ENCODE measurements at regions not wholly inside any gene's neighbourhood (a gene's known extent, or its start where the extent isn't known, plus 50 kb on each side); places are given as distances from the start of the nearest gene placed in this dataset.
A peak's percentile ranks its signal among the peaks of the same experiment; 100 is the strongest.
"Not testable (repeated sequence)": the region's sequence is repeated elsewhere in the genome, so short reads cannot be mapped to it uniquely, and the experiment has no call there.

DNA sequence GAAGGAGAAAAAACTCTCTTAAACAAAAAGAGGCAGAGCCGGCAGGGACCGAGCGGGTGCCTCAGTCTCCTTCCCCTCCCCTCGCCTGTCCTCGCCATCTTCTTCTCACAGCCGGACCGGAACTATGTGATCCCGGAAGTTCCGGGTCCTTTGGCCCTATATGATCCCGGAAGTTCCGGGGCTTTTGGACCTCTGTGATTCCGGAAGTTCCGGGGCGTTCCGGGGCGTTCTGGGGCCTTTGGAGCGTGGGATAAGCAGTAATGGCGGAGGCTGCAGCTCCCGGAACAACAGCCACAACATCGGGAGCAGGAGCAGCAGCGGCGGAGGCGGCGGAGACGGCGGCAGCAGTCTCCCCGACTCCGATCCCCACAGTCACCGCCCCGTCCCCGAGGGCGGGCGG, 98.9 kb upstream of the MED14 start:
- ATAC-seq, result no peak
- Mint-ChIP-seq H3K36me3 (ENCODE audit: low read depth) (no peaks in the 10 kb centered on the region), H3K27me3 (no peaks in the 10 kb centered on the region)

DNA sequence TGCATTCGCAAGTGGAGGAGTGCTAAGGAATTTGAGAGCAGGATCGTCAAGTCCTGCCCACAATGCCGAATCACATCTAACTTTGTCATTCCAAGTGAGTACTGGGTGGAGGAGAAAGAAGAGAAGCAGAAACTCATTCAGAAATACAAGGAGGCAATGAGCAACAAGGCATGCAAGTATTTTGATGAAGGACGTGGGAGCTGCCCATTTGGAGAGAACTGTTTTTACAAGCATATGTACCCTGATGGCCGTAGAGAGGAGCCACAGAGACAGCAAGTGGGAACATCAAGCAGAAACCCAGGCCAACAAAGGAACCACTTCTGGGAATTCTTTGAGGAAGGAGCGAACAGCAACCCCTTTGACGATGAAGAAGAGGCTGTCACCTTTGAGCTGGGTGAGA, 100.2 kb upstream of the MED14 start:
- H3K27me3 Mint-ChIP-seq, result no peaks in the 10 kb centered on the region

More for the DNA sequence above, 98.9 kb upstream of the MED14 start:
- Mint-ChIP-seq H3K4me3 (no peak overlapping the region), H3K4me1 (no peaks in the 10 kb centered on the region), H3K9me3 (no peaks in the 10 kb centered on the region), H3K27ac (no peak overlapping the region)
- DNase-seq, result no peak

DNA sequence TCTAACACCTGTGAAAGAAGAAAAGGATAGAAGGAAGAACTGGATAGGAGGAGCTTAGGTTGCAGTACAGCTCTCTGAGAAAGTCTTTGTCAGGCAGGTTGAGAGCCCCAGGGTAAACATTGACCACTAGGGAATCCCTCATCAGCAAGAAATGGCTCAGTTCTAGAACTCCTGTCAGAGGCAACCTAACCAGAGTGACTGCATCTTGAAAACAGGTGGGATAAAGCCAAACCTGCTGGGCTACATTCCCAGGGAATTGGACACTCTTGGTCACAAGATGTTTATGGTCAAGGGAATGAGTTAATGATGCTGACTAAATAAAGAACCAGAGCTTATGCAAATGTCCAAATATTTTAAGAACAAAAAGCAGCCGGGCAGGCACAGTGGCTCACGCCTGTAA, 108.3 kb upstream of the MED14 start:
- Mint-ChIP-seq H3K4me3 (no peak overlapping the region), H3K36me3 (ENCODE audit: low read depth) (no peaks in the 10 kb centered on the region), H3K9me3 (peaks cover 16% of the 10 kb centered on the region), H3K4me1 (no peaks in the 10 kb centered on the region), H3K27ac (no peak overlapping the region), H3K27me3 (no peaks in the 10 kb centered on the region)
- ATAC-seq (no peak), DNase-seq (no peak)

More for the DNA sequence above, 100.2 kb upstream of the MED14 start:
- ATAC-seq (no peak), DNase-seq (no peak)
- H3K4me3 Mint-ChIP-seq, result no peak overlapping the region
- no peaks in the 10 kb centered on the region for H3K4me1 Mint-ChIP-seq
- peaks cover 8% of the 10 kb centered on the region for H3K9me3 Mint-ChIP-seq
- no peak overlapping the region for H3K27ac Mint-ChIP-seq
- H3K36me3 Mint-ChIP-seq (ENCODE audit: low read depth), result no peaks in the 10 kb centered on the region

DNA sequence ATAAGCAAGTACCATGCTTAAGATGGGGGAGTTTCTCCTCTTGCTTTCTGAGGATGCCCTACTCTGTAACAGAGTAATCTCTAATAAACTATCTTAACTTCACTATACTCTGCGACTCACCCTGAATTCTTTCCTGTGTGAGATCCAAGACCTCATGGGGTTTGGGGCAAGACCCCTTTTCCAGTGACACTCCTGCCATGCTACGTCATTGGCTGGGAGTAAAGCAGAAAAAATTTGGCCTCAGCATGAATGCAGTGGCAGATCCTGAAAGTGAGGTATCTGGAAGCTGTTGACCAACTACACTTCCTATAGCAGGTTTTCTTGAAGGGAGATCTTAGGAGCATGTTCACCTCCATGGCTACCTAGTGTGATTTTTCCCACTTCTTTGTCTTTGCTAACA, 109.1 kb upstream of the MED14 start:
- Mint-ChIP-seq H3K4me1 (no peaks in the 10 kb centered on the region), H3K4me3 (no peak overlapping the region), H3K27me3 (no peaks in the 10 kb centered on the region), H3K27ac (no peak overlapping the region), H3K9me3 (peaks cover 16% of the 10 kb centered on the region), H3K36me3 (ENCODE audit: low read depth) (no peaks in the 10 kb centered on the region)
- ATAC-seq (no peak), DNase-seq (no peak)

DNA sequence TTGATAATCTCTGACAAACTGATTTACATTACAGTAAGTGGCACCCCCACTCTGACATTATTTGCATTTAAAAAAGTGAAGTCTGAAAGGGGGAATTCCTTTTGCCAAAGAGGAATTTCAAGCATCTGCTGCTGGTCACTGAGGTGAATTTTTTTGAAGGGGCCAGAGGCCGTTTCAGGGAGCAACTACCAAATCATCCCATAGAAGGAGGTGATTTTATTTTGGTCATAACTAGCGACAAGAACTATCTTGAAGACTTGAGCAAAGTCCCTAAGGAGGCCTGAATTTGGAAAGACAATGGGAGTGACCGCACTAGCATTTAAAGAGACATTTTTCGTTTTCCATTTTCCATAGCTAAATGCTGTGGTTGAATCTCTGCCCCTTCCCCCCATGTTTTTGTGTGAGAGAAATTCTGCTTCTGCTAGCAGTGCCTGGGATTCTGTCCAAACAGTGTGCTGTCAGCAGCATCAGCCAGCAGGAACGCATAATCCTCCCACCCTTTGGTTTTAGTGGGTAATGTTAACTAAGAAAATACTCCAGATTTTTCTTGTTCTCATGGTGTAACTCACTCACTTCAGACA, 110.1 kb upstream of the MED14 start:
- peaks cover 9% of the 10 kb centered on the region for H3K9me3 Mint-ChIP-seq
- H3K4me1 Mint-ChIP-seq, result no peaks in the 10 kb centered on the region
- DNase-seq, result no peak
- no peak overlapping the region for H3K27ac Mint-ChIP-seq
- no peak overlapping the region for H3K4me3 Mint-ChIP-seq
- ATAC-seq, result no peak
- H3K27me3 Mint-ChIP-seq, result no peaks in the 10 kb centered on the region
- no peaks in the 10 kb centered on the region for H3K36me3 Mint-ChIP-seq (ENCODE audit: low read depth)

DNA sequence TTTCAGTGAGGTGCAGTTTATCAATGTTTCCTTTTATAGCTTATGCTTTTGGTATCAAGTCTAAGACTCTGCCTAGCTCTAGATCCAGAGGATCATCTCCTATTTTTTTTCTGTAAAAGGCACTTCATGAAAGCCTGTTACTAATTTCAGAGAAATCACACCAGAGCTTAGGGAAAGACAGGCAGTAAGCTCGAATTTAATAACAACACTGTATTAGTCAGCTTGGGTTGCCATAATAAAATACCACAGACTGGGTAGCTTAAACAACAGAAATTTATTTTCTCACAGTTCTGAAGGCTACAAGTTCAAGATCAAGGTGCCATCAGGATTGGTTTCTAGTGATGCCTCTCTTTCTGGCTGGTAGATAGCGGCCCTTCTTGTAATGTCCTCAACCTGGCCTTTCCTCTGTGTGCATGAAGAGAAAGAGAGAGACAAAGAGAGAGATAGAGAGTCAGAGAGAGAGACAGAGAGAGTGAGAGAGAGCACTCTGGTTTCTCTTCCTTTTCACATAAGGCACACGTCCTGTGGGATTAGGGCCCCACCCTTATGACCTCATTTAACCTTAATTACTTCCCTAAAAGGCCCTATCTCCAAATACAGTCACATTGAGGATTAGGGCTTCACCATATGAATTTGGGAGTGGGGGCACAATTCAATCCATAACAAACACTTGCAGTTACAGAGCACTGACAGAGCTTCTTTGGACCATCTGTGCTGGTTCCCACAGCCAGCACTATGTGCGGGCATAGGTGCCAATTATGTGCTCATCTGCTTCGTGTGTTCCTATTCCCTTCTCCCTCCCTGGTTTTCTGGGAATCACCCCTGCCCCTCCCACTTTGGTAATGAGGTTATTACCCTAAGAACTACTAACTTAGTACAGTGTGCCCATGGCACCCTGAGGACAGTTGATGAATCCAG, 114.8 kb upstream of the MED14 start:
- Mint-ChIP-seq H3K9me3 (no peaks in the 10 kb centered on the region), H3K27ac (no peak overlapping the region), H3K4me3 (no peak overlapping the region), H3K27me3 (no peaks in the 10 kb centered on the region), H3K36me3 (ENCODE audit: low read depth) (no peaks in the 10 kb centered on the region), H3K4me1 (peaks cover 14% of the 10 kb centered on the region)
- no peak for ATAC-seq
- DNase-seq, result no peak

DNA sequence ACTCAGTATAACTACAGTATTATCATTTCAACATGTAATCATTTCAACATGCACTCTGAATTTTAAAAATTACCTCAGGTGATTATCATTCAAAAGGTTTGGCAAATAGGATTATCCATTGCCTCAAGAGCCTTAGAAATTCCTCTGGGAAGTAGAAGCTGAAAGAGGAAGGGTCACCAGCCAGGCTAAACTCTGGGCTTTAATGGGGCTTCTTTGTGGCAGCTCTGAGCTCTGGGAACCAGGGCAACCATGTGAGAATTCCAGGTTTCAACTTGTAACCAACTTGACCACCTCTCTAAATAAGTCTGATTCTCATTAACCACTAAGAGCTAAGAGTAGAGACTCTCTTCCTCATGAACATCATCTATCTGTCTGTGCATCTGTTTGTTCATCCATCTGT, 117.2 kb upstream of the MED14 start:
- H3K9me3 Mint-ChIP-seq, result no peaks in the 10 kb centered on the region
- no peak for ATAC-seq
- H3K4me1 Mint-ChIP-seq, result peaks cover 16% of the 10 kb centered on the region
- H3K4me3 Mint-ChIP-seq, result no peak overlapping the region
- no peaks in the 10 kb centered on the region for H3K27me3 Mint-ChIP-seq
- H3K27ac Mint-ChIP-seq, result no peak overlapping the region
- no peak for DNase-seq
- H3K36me3 Mint-ChIP-seq (ENCODE audit: low read depth), result no peaks in the 10 kb centered on the region

DNA sequence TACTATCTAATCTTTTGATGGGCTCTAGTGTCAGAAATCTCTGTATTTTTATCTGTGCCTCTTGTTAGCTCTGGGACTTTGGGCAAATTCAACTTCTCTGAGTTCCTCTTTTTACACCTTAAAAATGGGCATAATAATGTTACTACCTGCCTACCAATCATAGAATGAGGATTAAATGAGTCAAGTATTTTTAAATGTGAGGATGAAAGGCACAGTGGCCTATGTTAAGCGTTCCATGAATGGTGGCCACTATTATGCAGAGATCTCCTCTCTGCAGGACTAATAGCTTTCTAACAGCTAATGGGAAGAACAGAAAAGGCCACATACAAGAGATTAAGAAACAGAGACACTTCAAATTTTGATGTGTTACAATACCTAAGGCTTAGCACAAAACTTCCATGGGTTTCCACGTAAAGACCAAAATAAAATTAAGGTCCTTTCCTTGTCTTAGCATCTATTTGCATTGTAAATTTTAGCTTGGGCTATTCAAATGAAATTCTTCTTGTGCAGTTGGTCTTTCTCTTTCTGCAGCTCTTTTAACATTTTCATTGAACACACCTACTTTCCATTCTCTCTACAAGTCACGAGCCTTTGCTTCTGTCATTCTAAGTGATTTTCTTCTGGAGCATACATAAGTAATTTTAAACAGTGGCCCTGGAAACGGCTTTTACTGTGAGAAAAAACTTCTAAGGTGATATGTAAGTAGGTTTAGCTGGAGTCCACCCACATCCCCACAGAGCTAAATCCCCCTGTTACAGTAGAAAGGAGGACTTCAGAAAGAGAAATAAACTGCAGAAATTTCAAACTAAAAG, 117.9 kb upstream of the MED14 start:
- no peak for ATAC-seq
- H3K9me3 Mint-ChIP-seq, result no peaks in the 10 kb centered on the region
- no peak for DNase-seq
- H3K27ac Mint-ChIP-seq, result no peak overlapping the region
- H3K4me1 Mint-ChIP-seq, result peaks cover 16% of the 10 kb centered on the region
- H3K27me3 Mint-ChIP-seq, result no peaks in the 10 kb centered on the region
- no peak overlapping the region for H3K4me3 Mint-ChIP-seq
- no peaks in the 10 kb centered on the region for H3K36me3 Mint-ChIP-seq (ENCODE audit: low read depth)

DNA sequence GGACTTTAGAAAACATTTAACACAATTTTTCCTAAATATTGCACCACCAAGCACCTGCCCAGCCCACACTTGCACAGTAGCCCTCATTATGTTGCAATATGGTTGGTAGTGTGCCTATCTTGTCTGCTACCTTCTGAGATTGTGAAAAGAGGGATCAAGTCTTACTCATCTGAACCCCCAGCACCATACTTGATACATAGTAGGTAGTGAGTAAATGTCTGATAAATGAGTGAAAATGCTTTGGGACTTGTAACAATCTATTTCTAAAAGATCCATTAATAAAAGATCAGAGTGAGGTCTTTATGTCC, 118.4 kb upstream of the MED14 start:
- Mint-ChIP-seq H3K4me3 (no peak overlapping the region), H3K27ac (peak overlapping the region; percentile 54), H3K36me3 (ENCODE audit: low read depth) (no peaks in the 10 kb centered on the region), H3K4me1 (peaks cover 16% of the 10 kb centered on the region), H3K27me3 (no peaks in the 10 kb centered on the region), H3K9me3 (no peaks in the 10 kb centered on the region)
- ATAC-seq (peak; percentile 28), DNase-seq (no peak)

DNA sequence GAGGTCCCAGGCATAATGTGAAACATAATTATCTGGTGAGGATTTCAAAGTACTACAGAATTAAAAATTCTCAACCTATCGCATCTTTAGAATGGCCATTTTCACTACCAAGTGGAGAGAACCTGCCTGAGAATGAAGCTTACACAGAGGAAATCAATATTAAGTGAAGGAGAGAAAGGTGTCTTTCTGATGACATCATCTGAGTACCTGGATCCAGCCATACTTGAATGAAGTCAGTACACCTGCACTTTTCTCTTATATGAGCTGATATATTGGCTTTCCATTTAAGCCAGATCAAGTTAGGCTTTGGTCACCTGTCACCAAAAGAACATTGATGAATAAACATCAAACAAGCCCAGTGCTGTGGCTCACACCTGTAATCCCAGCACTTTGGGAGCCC, 118.9 kb upstream of the MED14 start:
- H3K36me3 Mint-ChIP-seq (ENCODE audit: low read depth), result no peaks in the 10 kb centered on the region
- peaks cover 16% of the 10 kb centered on the region for H3K4me1 Mint-ChIP-seq
- no peak for ATAC-seq
- no peak overlapping the region for H3K4me3 Mint-ChIP-seq
- DNase-seq, result no peak
- peak overlapping the region; percentile 54 for H3K27ac Mint-ChIP-seq
- no peaks in the 10 kb centered on the region for H3K9me3 Mint-ChIP-seq
- H3K27me3 Mint-ChIP-seq, result no peaks in the 10 kb centered on the region

DNA sequence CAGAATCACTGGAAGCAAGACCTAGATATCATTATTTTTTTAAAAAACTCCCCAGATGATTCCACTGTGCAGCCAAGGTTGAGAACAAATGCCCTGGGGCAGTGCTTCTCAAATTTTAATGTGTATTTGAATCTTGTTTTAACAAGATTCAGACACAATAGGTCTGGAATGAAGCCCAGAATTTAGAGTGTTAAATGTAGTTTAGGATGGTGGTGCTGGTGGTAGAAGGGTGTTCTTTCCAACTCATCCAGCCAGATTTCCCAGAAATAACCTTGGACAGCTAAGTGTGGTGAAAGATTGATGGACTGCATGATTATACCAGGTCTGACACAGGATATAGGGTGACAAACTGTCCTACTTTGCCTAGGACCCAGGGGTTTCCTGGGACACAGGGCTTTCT, 120.1 kb upstream of the MED14 start:
- peaks cover 16% of the 10 kb centered on the region for H3K4me1 Mint-ChIP-seq
- H3K27me3 Mint-ChIP-seq, result no peaks in the 10 kb centered on the region
- no peak overlapping the region for H3K27ac Mint-ChIP-seq
- DNase-seq (no peak), ATAC-seq (no peak)
- no peaks in the 10 kb centered on the region for H3K36me3 Mint-ChIP-seq (ENCODE audit: low read depth)
- H3K9me3 Mint-ChIP-seq, result no peaks in the 10 kb centered on the region
- no peak overlapping the region for H3K4me3 Mint-ChIP-seq

DNA sequence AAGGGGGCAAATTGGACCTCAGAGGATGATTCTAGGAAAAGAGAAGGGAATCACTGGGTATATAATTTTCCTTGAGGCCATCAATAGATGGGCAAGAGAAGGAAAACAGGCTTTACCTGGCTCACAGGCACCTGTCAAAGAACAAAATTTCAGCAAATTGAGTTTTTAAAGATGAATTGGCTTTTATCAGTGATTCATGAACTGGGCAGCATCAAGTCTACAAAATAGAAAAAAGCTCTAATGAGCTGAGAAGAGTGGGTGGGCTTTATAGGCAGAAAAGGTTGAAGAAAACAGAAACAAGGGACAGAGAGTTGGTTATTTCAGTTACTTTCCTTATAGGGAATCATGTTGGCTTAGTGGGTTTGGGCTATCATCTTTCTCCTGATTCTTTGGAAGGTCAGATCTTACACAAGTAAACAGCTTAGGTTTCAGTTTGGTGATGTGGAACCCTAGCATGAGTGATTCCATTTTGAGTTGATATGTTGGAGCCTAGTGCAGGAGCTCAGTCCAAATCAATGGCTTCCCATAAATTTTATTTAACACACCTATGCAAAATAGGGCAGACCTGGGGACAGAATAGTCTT, 120.7 kb upstream of the MED14 start:
- Mint-ChIP-seq H3K9me3 (no peaks in the 10 kb centered on the region), H3K4me3 (no peak overlapping the region), H3K27ac (no peak overlapping the region), H3K27me3 (no peaks in the 10 kb centered on the region), H3K4me1 (peaks cover 16% of the 10 kb centered on the region), H3K36me3 (ENCODE audit: low read depth) (no peaks in the 10 kb centered on the region)
- DNase-seq (no peak), ATAC-seq (no peak)

DNA sequence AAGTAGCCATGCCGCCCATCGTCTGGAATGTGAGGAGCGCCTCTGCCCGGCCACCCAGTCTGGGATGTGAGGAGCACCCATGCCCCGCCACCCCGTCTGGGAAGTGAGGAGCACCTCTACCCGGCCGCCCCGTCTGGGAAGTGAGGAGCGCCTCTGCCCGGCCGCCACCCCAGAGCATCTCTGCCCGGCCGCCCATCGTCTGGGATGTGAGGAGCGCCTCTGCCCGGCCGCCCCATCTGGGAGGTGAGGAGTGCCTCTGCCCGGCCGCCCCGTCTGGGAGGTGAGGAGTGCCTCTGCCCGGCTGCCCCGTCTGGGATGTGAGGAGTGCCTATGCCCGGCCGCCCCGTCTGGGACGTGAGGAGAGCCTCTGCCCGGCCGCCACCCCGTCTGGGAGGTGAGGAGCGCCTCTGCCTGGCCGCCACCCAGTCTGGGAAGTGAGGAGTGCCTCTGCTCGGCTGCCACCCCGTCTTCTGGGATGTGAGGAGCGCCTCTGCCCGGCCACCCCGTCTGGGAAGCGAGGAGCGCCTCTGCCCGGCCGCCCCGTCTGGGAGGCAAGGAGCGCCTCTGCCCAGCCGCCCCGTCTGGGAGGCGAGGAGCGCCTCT, 126.7 kb upstream of the MED14 start:
- ATAC-seq; H3K4me3 Mint-ChIP-seq; H3K9me3 Mint-ChIP-seq; DNase-seq; H3K27me3 Mint-ChIP-seq; H3K36me3 Mint-ChIP-seq (ENCODE audit: low read depth); H3K4me1 Mint-ChIP-seq; H3K27ac Mint-ChIP-seq: not testable (repeated sequence)

DNA sequence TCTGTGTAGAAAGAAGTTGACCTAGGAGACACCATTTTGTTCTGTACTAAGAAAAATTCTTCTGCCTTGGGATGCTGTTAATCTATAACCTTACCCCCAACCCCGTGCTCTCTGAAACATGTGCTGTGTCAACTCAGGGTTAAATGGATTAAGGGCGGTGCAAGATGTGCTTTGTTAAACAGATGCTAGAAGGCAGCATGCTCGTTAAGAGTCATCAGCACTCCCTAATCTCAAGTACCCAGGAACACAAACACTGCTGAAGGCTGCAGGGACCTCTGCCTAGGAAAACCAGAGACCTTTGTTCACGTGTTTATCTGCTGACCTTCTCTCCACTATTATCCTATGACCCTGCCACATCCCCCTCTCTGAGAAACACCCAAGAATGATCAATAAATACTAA, 127.9 kb upstream of the MED14 start:
- not testable (repeated sequence) for H3K27me3 Mint-ChIP-seq; DNase-seq; H3K36me3 Mint-ChIP-seq (ENCODE audit: low read depth); H3K4me1 Mint-ChIP-seq; H3K9me3 Mint-ChIP-seq; ATAC-seq; H3K4me3 Mint-ChIP-seq; H3K27ac Mint-ChIP-seq

Measured in activated naive CD8-positive, alpha-beta T cell treated with anti-CD3 and anti-CD28 coated beads, Interleukin-2, amount 50 U/mL, for 24 hours (primary cell).